GM18519 (cell line): ENCODE measurements at regions not wholly inside any gene's neighbourhood (a gene's known extent, or its start where the extent isn't known, plus 50 kb on each side); places are given as distances from the start of the nearest gene placed in this dataset.
"Not testable (repeated sequence)": the region's sequence is repeated elsewhere in the genome, so short reads cannot be mapped to it uniquely, and the experiment has no call there.

Source experiments
- ATAC-seq: cut with Tn5 transposase; IDR thresholded peaks from one replicate; pipeline ENCODE4 v1.9.1; 2021; ENCODE audit warnings: mild to moderate bottlenecking, moderate library complexity; ENCODE audit not compliant: unreplicated experiment, low FRiP score

- ATAC-seq = not testable (repeated sequence)
Observed at GRCh38 chr13:44628826-44629225, 52.7 kb upstream of the TSC22D1 start.

- no peak for ATAC-seq
Observed at GRCh38 chr13:44627441-44627840, 51.3 kb upstream of the TSC22D1 start.

- ATAC-seq = no peak
Observed at GRCh38 chr13:44626176-44626575, 50.0 kb upstream of the TSC22D1 start.
